ENCODE measurements at regions not wholly inside any gene's neighbourhood (a gene's known extent, or its start where the extent isn't known, plus 50 kb on each side); places are given as distances from the start of the nearest gene placed in this dataset.

- H3K4me1 ChIP-seq = no peaks in the 10 kb centered on the region
- TF ChIP-seq CTCF (IDR thresholded peaks at IDR 0.05) (no peak), POLR2AphosphoS5 (IDR thresholded peaks at IDR 0.05) (no peak), EP300 (IDR thresholded peaks at IDR 0.05) (no peak), POLR2A (IDR thresholded peaks at IDR 0.05) (no peak)
- H3K4me3 ChIP-seq = no peak overlapping the region
- no peaks in the 10 kb centered on the region for H3K36me3 ChIP-seq
- WGBS, 2 donors = 83 to 91% methylated on average over 6 of the region's 6 CpGs
- DNase-seq = no peak
- intact Hi-C loops (cut with DNase I) = no loop called here
- peaks cover 0 to 10% (median 0%) of the 10 kb centered on the region in 4 donors for H3K9me3 ChIP-seq
- no peaks in the 10 kb centered on the region for H3K27me3 ChIP-seq
- no peak overlapping the region for H3K27ac ChIP-seq
Observed at GRCh38 chr9:30193421-30193820, 2191.0 kb upstream of the ACO1 start.

DNA sequence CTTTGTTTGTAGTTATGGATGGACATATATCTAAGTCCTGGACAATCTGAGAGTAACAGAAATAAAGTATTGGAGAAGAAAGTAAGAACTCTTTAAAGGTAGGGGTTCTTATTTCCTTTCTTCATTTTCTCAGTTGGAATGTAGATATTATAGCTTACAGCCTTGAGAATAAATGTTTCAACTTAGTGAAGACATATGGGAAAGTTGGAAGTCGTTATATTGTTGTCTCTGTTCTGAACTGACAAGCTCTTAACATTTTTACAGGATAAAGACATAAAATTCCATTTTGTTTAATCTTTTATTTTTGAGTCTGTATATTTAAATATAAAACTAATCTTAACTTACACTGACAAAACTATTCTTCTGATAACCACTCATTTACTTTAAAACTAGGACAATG is 2187.5 kb upstream of the ACO1 start:
- no peak overlapping the region for H3K27ac ChIP-seq
- H3K36me3 ChIP-seq = no peaks in the 10 kb centered on the region
- no peaks in the 10 kb centered on the region for H3K4me1 ChIP-seq
- TF ChIP-seq EP300 (IDR thresholded peaks at IDR 0.05) (no peak), POLR2AphosphoS5 (IDR thresholded peaks at IDR 0.05) (no peak), CTCF (IDR thresholded peaks at IDR 0.05) (no peak)
- intact Hi-C loops (cut with DNase I) = no loop called here
- no peaks in the 10 kb centered on the region for H3K9me3 ChIP-seq
- H3K27me3 ChIP-seq = no peaks in the 10 kb centered on the region
- DNase-seq = no peak
- WGBS, 2 donors = 66 to 70% methylated on average over 1 of the region's 1 CpG
- H3K4me3 ChIP-seq = no peak overlapping the region

- H3K27ac ChIP-seq = no peak overlapping the region
- H3K4me1 ChIP-seq = no peaks in the 10 kb centered on the region
- H3K27me3 ChIP-seq = no peaks in the 10 kb centered on the region
- TF ChIP-seq POLR2AphosphoS5 (IDR thresholded peaks at IDR 0.05) (no peak), EP300 (IDR thresholded peaks at IDR 0.05) (no peak), POLR2A (IDR thresholded peaks at IDR 0.05) (no peak), CTCF (IDR thresholded peaks at IDR 0.05) (no peak)
- H3K4me3 ChIP-seq = no peak overlapping the region
- H3K36me3 ChIP-seq = no peaks in the 10 kb centered on the region
- H3K9me3 ChIP-seq = no peaks in the 10 kb centered on the region
- DNase-seq = no peak
- intact Hi-C loops (cut with DNase I) = no loop called here
Observed at GRCh38 chr9:30197453-30197852, 2187.0 kb upstream of the ACO1 start.

DNA sequence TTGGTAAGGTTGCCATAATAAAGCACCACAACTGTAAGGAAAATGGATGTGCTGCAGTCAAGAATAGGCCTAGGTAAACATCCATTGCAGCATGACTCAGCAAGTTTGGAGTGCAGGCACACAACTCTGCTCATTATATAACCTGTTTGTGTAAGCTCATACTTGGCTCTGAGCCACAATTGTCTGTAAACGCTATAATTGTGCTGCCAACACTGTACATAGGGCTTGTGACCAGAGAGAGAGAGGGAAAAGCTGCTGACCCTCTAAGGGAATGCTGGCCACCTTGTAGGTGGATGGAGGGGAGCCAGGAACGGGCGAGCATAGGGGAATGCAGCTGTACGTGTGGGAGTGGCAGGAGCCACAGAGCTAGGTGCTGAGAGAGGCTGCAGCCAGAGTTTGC is 2186.5 kb upstream of the ACO1 start:
- intact Hi-C loops (cut with DNase I) = no loop called here
- Histone ChIP-seq H3K27ac (no peak overlapping the region), H3K27me3 (no peaks in the 10 kb centered on the region), H3K9me3 (no peaks in the 10 kb centered on the region), H3K36me3 (no peaks in the 10 kb centered on the region), H3K4me1 (no peaks in the 10 kb centered on the region), H3K4me3 (no peak overlapping the region)
- WGBS, 2 donors = 69 to 84% methylated on average over 4 of the region's 4 CpGs
- DNase-seq = no peak
- TF ChIP-seq POLR2AphosphoS5 (IDR thresholded peaks at IDR 0.05) = no peak

GRCh38 chr9:30198463-30199309 is 2185.8 kb upstream of the ACO1 start:
- no peaks in the 10 kb centered on the region for H3K9me3 ChIP-seq
- H3K36me3 ChIP-seq = no peaks in the 10 kb centered on the region
- intact Hi-C loops (cut with DNase I) = no loop called here
- DNase-seq = no peak
- no peak overlapping the region for H3K4me3 ChIP-seq
- 87 to 90% methylated on average over 24 of the region's 24 CpGs for WGBS, 2 donors
- H3K27me3 ChIP-seq = no peaks in the 10 kb centered on the region
- H3K27ac ChIP-seq = no peak overlapping the region
- TF ChIP-seq EP300 (IDR thresholded peaks at IDR 0.05) = no peak
- TF ChIP-seq POLR2AphosphoS5 (IDR thresholded peaks at IDR 0.05) = no peak
- no peak for TF ChIP-seq CTCF (IDR thresholded peaks at IDR 0.05)
- TF ChIP-seq POLR2A (IDR thresholded peaks at IDR 0.05) = no peak
- H3K4me1 ChIP-seq = no peaks in the 10 kb centered on the region

Measured in sigmoid colon (tissue), 6 donors.